GM21528 (cell line): ENCODE measurements at regions not wholly inside any gene's neighbourhood (a gene's known extent, or its start where the extent isn't known, plus 50 kb on each side); places are given as distances from the start of the nearest gene placed in this dataset.

ENCODE experiments used
- ATAC-seq: cut with Tn5 transposase; IDR thresholded peaks from one replicate; pipeline ENCODE4 v1.9.1; 2021; ENCODE audit warnings: mild to moderate bottlenecking, moderate library complexity; ENCODE audit not compliant: unreplicated experiment, low FRiP score

GRCh38 chr6:105967917-105968602 lies 118.1 kb upstream of the PRDM1 start:
- no peak for ATAC-seq

- ATAC-seq: no peak
These were observed 119.7 kb upstream of the PRDM1 start for GRCh38 chr6:105966481-105966880.

GRCh38 chr6:105964979-105965760 lies 121.0 kb upstream of the PRDM1 start:
- no peak for ATAC-seq

GRCh38 chr6:105954148-105954547 lies 132.0 kb upstream of the PRDM1 start:
- no peak for ATAC-seq

GRCh38 chr6:105952772-105953690 lies 133.1 kb upstream of the PRDM1 start:
- ATAC-seq: no peak

GRCh38 chr6:105952326-105952725 lies 133.8 kb upstream of the PRDM1 start:
- no peak for ATAC-seq

GRCh38 chr6:105951322-105951721 lies 134.8 kb upstream of the PRDM1 start:
- no peak for ATAC-seq

- ATAC-seq: no peak
These were observed 136.3 kb upstream of the PRDM1 start for GRCh38 chr6:105949869-105950268.

- no peak for ATAC-seq
These were observed 142.6 kb upstream of the PRDM1 start for GRCh38 chr6:105943514-105943913.

GRCh38 chr6:105941621-105942412 lies 144.3 kb upstream of the PRDM1 start:
- ATAC-seq: no peak

- no peak for ATAC-seq
These were observed 145.1 kb upstream of the PRDM1 start for GRCh38 chr6:105940990-105941389.

GRCh38 chr6:105936972-105937371 lies 149.2 kb upstream of the PRDM1 start:
- ATAC-seq: no peak

- ATAC-seq: no peak
These were observed 150.7 kb upstream of the PRDM1 start for GRCh38 chr6:105935416-105935815.

GRCh38 chr6:105934708-105935107 lies 151.4 kb upstream of the PRDM1 start:
- ATAC-seq: no peak

GRCh38 chr6:105932440-105932839 lies 153.7 kb upstream of the PRDM1 start:
- no peak for ATAC-seq

- ATAC-seq: no peak
These were observed 156.5 kb upstream of the PRDM1 start for GRCh38 chr6:105929626-105930025.

- no peak for ATAC-seq
These were observed 159.8 kb upstream of the PRDM1 start for GRCh38 chr6:105926318-105926717.

GRCh38 chr6:105925706-105926105 lies 160.4 kb upstream of the PRDM1 start:
- ATAC-seq: no peak

- ATAC-seq: no peak
These were observed 164.4 kb upstream of the PRDM1 start for GRCh38 chr6:105921781-105922180.

GRCh38 chr6:105920071-105920470 lies 166.1 kb upstream of the PRDM1 start:
- no peak for ATAC-seq
